ENCODE measurements at regions not wholly inside any gene's neighbourhood (a gene's known extent, or its start where the extent isn't known, plus 50 kb on each side); places are given as distances from the start of the nearest gene placed in this dataset.

- no peak for TF ChIP-seq POLR2A (IDR thresholded peaks at IDR 0.05; ENCODE audit: low read depth, low read length)
These were observed 631.1 kb upstream of the GJE1 start for GRCh38 chr6:141501616-141502015.

GRCh38 chr6:141498977-141499376 is 633.7 kb upstream of the GJE1 start:
- FAIRE-seq (no peak), DNase-seq (ENCODE audit: insufficient read length, low spot score) (no peak)
- TF ChIP-seq POLR2A (IDR thresholded peaks at IDR 0.05; ENCODE audit: low read depth, low read length) = no peak

More at GRCh38 chr6:141501616-141502015, 631.1 kb upstream of the GJE1 start:
- FAIRE-seq = no peak
- no peak for DNase-seq (ENCODE audit: insufficient read length, low spot score)

- no peak for TF ChIP-seq POLR2A (IDR thresholded peaks at IDR 0.05; ENCODE audit: low read depth, low read length)
- FAIRE-seq (no peak), DNase-seq (ENCODE audit: insufficient read length, low spot score) (no peak)
These were observed 640.0 kb upstream of the GJE1 start for GRCh38 chr6:141492521-141493284.

- DNase-seq (ENCODE audit: insufficient read length, low spot score) (no peak), FAIRE-seq (no peak)
- TF ChIP-seq POLR2A (IDR thresholded peaks at IDR 0.05; ENCODE audit: low read depth, low read length) = no peak
These were observed 641.0 kb upstream of the GJE1 start for GRCh38 chr6:141491684-141492083.

GRCh38 chr6:141490982-141491381 is 641.7 kb upstream of the GJE1 start:
- DNase-seq (ENCODE audit: insufficient read length, low spot score) = no peak
- FAIRE-seq = no peak
- no peak for TF ChIP-seq POLR2A (IDR thresholded peaks at IDR 0.05; ENCODE audit: low read depth, low read length)

- TF ChIP-seq POLR2A (IDR thresholded peaks at IDR 0.05; ENCODE audit: low read depth, low read length) = no peak
- FAIRE-seq (peak; percentile 64), DNase-seq (ENCODE audit: insufficient read length, low spot score) (no peak)
These were observed 644.2 kb upstream of the GJE1 start for GRCh38 chr6:141488488-141488887.

GRCh38 chr6:141486942-141487341 is 645.8 kb upstream of the GJE1 start:
- FAIRE-seq = no peak
- TF ChIP-seq POLR2A (IDR thresholded peaks at IDR 0.05; ENCODE audit: low read depth, low read length) = no peak
- no peak for DNase-seq (ENCODE audit: insufficient read length, low spot score)

GRCh38 chr6:141484711-141485110 is 648.0 kb upstream of the GJE1 start:
- no peak for TF ChIP-seq POLR2A (IDR thresholded peaks at IDR 0.05; ENCODE audit: low read depth, low read length)
- DNase-seq (ENCODE audit: insufficient read length, low spot score) = no peak
- FAIRE-seq = peak; percentile 75

GRCh38 chr6:141483598-141484061 is 649.1 kb upstream of the GJE1 start:
- DNase-seq (ENCODE audit: insufficient read length, low spot score) (no peak), FAIRE-seq (peak; percentile 91)
- TF ChIP-seq POLR2A (IDR thresholded peaks at IDR 0.05; ENCODE audit: low read depth, low read length) = no peak

GRCh38 chr6:141482796-141483597 is 649.7 kb upstream of the GJE1 start:
- DNase-seq (ENCODE audit: insufficient read length, low spot score) = no peak
- FAIRE-seq = peak; percentile 71
- TF ChIP-seq POLR2A (IDR thresholded peaks at IDR 0.05; ENCODE audit: low read depth, low read length) = no peak

- FAIRE-seq (no peak), DNase-seq (ENCODE audit: insufficient read length, low spot score) (no peak)
These were observed 657.5 kb upstream of the GJE1 start for GRCh38 chr6:141475259-141475658.

GRCh38 chr6:141472162-141472928 is 660.4 kb upstream of the GJE1 start:
- TF ChIP-seq POLR2A (IDR thresholded peaks at IDR 0.05; ENCODE audit: low read depth, low read length) = no peak
- DNase-seq (ENCODE audit: insufficient read length, low spot score) = no peak
- no peak for FAIRE-seq

More at GRCh38 chr6:141475259-141475658, 657.5 kb upstream of the GJE1 start:
- TF ChIP-seq POLR2A (IDR thresholded peaks at IDR 0.05; ENCODE audit: low read depth, low read length) = no peak

- TF ChIP-seq POLR2A (IDR thresholded peaks at IDR 0.05; ENCODE audit: low read depth, low read length) = no peak
- FAIRE-seq (no peak), DNase-seq (ENCODE audit: insufficient read length, low spot score) (no peak)
These were observed 661.9 kb upstream of the GJE1 start for GRCh38 chr6:141470810-141471209.

- DNase-seq (ENCODE audit: insufficient read length, low spot score) (no peak), FAIRE-seq (no peak)
- TF ChIP-seq POLR2A (IDR thresholded peaks at IDR 0.05; ENCODE audit: low read depth, low read length) = no peak
These were observed 664.8 kb upstream of the GJE1 start for GRCh38 chr6:141467881-141468280.

All from H54 (cell line).